GM18520 (cell line): ENCODE measurements at regions not wholly inside any gene's neighbourhood (a gene's known extent, or its start where the extent isn't known, plus 50 kb on each side); places are given as distances from the start of the nearest gene placed in this dataset.

ENCODE experiments used
- ATAC-seq: cut with Tn5 transposase; IDR thresholded peaks from one replicate; pipeline ENCODE4 v1.9.1; 2021; ENCODE audit not compliant: unreplicated experiment

- ATAC-seq, result no peak
Observed at GRCh38 chr4:135775909-135776308, 1574.3 kb upstream of the PABPC4L start.

- no peak for ATAC-seq
Observed at GRCh38 chr4:135770505-135770904, 1568.9 kb upstream of the PABPC4L start.

- ATAC-seq, result no peak
Observed at GRCh38 chr4:135744928-135745327, 1543.3 kb upstream of the PABPC4L start.

GRCh38 chr4:135741583-135741982, 1540.0 kb upstream of the PABPC4L start:
- ATAC-seq, result no peak

GRCh38 chr4:135739354-135739753, 1537.8 kb upstream of the PABPC4L start:
- ATAC-seq, result no peak

- no peak for ATAC-seq
Observed at GRCh38 chr4:135735512-135735911, 1533.9 kb upstream of the PABPC4L start.

- no peak for ATAC-seq
Observed at GRCh38 chr4:135732448-135732847, 1530.9 kb upstream of the PABPC4L start.

- no peak for ATAC-seq
Observed at GRCh38 chr4:135731682-135732081, 1530.1 kb upstream of the PABPC4L start.

GRCh38 chr4:135724421-135724820, 1522.8 kb upstream of the PABPC4L start:
- ATAC-seq, result no peak

GRCh38 chr4:135718019-135718418, 1516.4 kb upstream of the PABPC4L start:
- ATAC-seq, result no peak

GRCh38 chr4:135705343-135705742, 1503.8 kb upstream of the PABPC4L start:
- ATAC-seq, result no peak

- no peak for ATAC-seq
Observed at GRCh38 chr4:135694066-135694465, 1492.5 kb upstream of the PABPC4L start.

GRCh38 chr4:135684001-135684400, 1482.4 kb upstream of the PABPC4L start:
- ATAC-seq, result no peak

- no peak for ATAC-seq
Observed at GRCh38 chr4:135672202-135672601, 1470.6 kb upstream of the PABPC4L start.

- no peak for ATAC-seq
Observed at GRCh38 chr4:135670548-135670947, 1469.0 kb upstream of the PABPC4L start.
